ENCODE measurements at regions not wholly inside any gene's neighbourhood (a gene's known extent, or its start where the extent isn't known, plus 50 kb on each side); places are given as distances from the start of the nearest gene placed in this dataset.
"Not testable (repeated sequence)": the region's sequence is repeated elsewhere in the genome, so short reads cannot be mapped to it uniquely, and the experiment has no call there.

DNA sequence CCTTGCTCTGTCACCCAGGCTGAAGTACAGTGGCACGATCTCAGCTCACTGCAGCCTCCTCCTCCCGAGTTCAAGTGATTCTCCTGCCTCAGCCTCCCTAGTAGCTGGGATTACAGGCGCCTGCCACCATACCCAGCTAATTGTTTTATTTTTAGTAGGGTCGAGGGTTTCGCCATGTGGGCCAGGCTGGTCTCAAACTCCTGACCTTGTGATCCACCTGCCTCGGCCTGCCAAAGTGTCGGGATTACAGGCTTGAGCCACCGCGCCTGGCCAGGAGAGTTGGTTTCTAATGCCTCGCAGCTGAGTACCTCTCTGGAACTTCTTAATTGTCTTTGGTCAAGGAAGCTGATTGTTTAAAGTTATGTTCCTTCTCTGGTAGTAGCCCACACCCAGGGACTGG, 702.7 kb upstream of the SLITRK6 start:
- TF ChIP-seq EZH2 (IDR thresholded peaks at IDR 0.05); POLR2AphosphoS5 (IDR thresholded peaks at IDR 0.05; ENCODE audit: borderline replicate concordance, low read depth, low read length); FOXP2 (optimal IDR thresholded peaks at IDR 0.05; ENCODE audit: control extremely low read depth, extremely low read length, insufficient read depth): not testable (repeated sequence)

Data from SK-N-MC (cell line).